ENCODE measurements at regions not wholly inside any gene's neighbourhood (a gene's known extent, or its start where the extent isn't known, plus 50 kb on each side); places are given as distances from the start of the nearest gene placed in this dataset.
A peak's percentile ranks its signal among the peaks of the same experiment; 100 is the strongest.

GRCh38 chr4:17152941-17153540 is 254.6 kb upstream of the LDB2 start:
- no peak for DNase-seq
- in situ Hi-C loops (cut with MboI; ENCODE audit: low pct_unique_long_range_greater_than_20kb, low sequenced_read_pairs), result no loop called here

GRCh38 chr4:17142232-17142711 is 243.8 kb upstream of the LDB2 start:
- in situ Hi-C loops (cut with MboI; ENCODE audit: low pct_unique_long_range_greater_than_20kb, low sequenced_read_pairs), result no loop called here
- no peak for DNase-seq

DNA sequence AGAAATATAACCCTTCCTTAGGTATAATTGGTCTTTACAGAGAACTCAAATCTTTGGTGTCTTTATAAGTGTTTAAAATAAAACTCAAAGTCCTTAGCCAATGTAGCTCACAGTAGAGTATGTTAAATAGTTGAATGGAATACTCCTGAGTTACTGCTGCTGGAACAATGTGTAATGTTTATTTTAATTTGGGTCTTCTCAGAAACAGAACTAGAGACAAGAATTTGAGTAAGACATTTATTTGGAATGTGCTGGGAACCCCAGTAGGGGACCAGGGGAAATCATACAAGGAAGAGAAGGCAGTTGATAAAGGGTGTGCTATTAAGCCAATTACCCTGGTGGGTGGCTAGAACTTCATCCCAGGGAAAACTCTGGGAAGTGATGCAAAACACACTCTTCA is 240.4 kb upstream of the LDB2 start:
- in situ Hi-C loops (cut with MboI; ENCODE audit: low pct_unique_long_range_greater_than_20kb, low sequenced_read_pairs), result no loop called here

DNA sequence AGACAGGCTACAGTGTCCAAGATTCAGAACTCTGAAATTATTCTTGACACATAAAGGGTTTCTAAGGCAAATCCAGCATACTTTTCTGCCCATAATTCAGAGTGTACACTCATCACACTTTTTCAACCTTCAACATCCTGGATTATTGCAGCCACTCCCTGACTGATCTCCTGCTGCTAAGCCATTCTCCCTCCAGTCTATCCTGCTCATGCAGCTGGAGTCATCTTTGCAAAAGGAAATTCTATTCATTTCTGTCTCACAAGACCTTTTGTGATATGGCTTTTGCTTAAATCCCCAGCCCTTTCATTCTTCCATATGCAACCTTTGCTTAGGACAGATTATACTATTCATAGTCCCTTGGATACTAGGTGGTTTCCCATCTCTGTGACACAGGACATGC is 236.1 kb upstream of the LDB2 start:
- no peak for DNase-seq
- in situ Hi-C loops (cut with MboI; ENCODE audit: low pct_unique_long_range_greater_than_20kb, low sequenced_read_pairs), result no loop called here

More for the DNA sequence above, 240.4 kb upstream of the LDB2 start:
- no peak for DNase-seq

- in situ Hi-C loops (cut with MboI; ENCODE audit: low pct_unique_long_range_greater_than_20kb, low sequenced_read_pairs), result no loop called here
- DNase-seq, result no peak
Measured at GRCh38 chr4:17134100-17134499, 235.7 kb upstream of the LDB2 start.

DNA sequence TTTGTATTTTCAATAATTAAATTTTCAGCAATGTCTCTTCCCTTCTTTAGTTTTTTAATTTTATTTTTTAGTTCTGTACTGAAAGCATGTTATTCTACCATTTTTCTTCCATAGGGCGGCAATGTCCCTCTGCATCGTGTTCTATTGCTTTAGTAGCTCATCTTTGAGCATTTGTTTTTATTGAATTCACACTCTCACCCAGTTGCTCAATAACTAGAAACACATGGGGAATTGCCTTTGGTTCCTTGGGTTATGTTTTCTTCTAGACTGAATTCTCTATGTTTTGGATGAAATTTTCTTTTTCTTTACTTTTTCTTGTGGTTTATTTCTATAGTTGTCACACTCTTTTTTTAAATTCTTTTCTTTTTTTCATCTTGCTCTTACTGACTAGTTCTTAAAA is 233.8 kb upstream of the LDB2 start:
- in situ Hi-C loops (cut with MboI; ENCODE audit: low pct_unique_long_range_greater_than_20kb, low sequenced_read_pairs), result no loop called here
- no peak for DNase-seq

- no peak for DNase-seq
- in situ Hi-C loops (cut with MboI; ENCODE audit: low pct_unique_long_range_greater_than_20kb, low sequenced_read_pairs), result no loop called here
Measured at GRCh38 chr4:17128268-17128667, 229.8 kb upstream of the LDB2 start.

GRCh38 chr4:17126321-17126966 is 228.0 kb upstream of the LDB2 start:
- no peak for DNase-seq
- in situ Hi-C loops (cut with MboI; ENCODE audit: low pct_unique_long_range_greater_than_20kb, low sequenced_read_pairs), result no loop called here

DNA sequence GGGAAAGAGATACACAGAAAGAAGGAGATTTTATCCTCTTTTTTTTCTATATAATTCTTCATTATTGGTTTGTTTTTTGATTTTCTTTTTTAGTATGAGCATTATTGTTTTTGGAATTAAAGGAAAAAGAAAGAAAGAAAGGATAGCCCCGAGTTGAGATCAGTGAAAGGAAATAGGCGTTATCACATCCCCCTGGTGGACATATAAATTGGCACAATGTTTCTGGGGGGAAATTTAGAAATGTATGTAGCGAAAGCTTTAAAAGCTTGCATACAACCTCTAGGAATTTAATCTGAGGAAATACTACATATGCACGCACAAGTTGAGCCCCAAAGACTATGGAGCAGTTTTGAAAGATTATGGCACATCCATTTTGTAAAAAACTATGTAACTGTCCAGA is 226.3 kb upstream of the LDB2 start:
- DNase-seq, result peak; percentile 2
- in situ Hi-C loops (cut with MboI; ENCODE audit: low pct_unique_long_range_greater_than_20kb, low sequenced_read_pairs), result no loop called here

DNA sequence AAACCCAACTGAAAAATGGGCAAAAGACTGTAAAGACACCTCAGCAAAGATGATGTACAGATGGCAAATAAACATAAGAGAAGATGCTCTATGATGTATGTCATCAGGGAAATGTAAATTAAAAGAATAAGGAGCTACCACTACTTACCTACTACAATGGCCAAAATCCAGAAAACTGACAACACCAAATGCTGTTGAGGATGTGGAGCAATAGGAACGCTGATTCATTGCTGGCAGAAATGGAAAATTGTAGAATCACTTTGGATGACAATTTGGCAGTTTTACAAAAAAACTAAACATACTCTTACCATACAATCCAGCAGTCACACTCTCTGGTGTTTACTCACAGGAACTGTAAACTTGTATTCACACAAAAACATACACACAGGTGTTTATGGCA is 222.3 kb upstream of the LDB2 start:
- DNase-seq, result no peak
- in situ Hi-C loops (cut with MboI; ENCODE audit: low pct_unique_long_range_greater_than_20kb, low sequenced_read_pairs), result no loop called here

DNA sequence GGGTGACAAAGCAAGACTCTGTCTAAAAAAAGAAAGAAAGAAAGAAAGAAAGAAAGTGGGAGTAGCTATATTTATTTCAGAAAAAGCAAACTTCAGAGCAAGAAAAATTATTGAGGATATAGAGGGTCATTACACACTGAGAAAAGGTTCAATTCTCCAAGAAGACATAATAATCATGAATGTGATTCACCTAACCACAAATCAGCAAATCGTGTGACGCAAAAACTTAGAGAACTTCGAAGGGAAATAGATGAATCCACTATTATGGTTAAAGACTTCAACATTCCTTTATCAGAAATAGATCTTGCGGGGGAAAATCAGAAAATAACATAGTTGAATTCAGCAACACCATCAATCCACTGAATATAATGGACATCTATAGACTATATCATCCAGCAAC is 219.3 kb upstream of the LDB2 start:
- DNase-seq, result no peak
- in situ Hi-C loops (cut with MboI; ENCODE audit: low pct_unique_long_range_greater_than_20kb, low sequenced_read_pairs), result no loop called here

DNA sequence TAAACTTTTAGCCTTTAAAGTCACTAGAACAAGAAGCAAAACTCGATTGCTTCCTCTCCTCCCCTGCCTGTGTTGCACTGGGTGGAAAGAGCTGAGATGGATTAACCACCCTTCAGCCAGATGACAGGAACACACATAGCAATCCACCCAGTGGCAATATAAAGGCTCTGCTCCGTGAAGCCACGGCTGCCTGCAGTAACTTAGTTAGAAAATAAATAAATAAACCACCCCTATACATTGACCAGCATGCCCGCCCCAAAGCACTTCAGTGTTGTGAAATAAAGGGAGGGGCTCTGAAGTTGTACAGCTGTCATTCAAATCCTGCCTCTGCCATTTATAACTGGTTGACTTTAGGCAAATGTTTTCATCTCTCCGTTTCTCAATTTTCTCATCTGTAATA is 217.1 kb upstream of the LDB2 start:
- in situ Hi-C loops (cut with MboI; ENCODE audit: low pct_unique_long_range_greater_than_20kb, low sequenced_read_pairs), result no loop called here
- DNase-seq, result no peak

DNA sequence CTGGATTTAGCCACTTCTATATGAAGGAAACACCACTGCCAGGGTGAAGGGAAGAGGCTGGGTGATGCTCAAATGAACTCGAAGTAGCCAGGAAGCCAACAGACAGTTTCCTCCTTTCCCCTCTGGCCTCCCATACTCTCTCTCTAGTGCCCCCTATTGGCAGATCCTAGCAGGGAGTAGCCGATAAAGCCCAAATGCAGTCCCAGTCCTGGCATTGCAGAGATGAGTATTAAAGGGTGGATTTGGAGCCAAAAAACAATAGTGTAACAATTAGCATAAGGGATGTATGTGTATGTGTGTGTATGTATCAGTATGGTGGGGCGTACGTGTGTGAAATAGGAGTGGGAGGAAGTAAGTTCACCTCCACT is 213.8 kb upstream of the LDB2 start:
- in situ Hi-C loops (cut with MboI; ENCODE audit: low pct_unique_long_range_greater_than_20kb, low sequenced_read_pairs), result no loop called here
- DNase-seq, result peak; percentile 26

GRCh38 chr4:17109126-17109525 is 210.7 kb upstream of the LDB2 start:
- in situ Hi-C loops (cut with MboI; ENCODE audit: low pct_unique_long_range_greater_than_20kb, low sequenced_read_pairs), result no loop called here
- DNase-seq, result no peak

DNA sequence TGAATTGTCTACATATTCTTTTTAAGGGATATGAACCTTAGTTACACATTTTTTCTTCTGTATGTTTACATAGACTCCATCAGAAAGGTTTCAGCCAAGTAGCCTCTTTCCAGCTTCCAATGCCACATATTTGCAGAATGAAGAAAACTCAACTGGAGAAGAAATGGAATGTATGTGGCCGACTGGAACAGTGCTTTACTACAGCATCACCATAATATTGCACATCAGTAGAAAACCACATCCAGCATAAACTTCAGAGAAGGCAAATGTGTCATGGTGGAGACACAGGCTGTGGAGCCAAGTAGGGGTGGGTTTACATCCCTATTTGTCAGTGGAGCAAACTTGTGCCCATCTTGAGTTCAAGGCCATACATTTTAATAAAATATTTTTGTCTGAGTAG is 204.8 kb upstream of the LDB2 start:
- no peak for DNase-seq
- in situ Hi-C loops (cut with MboI; ENCODE audit: low pct_unique_long_range_greater_than_20kb, low sequenced_read_pairs), result no loop called here

- DNase-seq, result no peak
- in situ Hi-C loops (cut with MboI; ENCODE audit: low pct_unique_long_range_greater_than_20kb, low sequenced_read_pairs), result no loop called here
Measured at GRCh38 chr4:17098996-17099395, 200.6 kb upstream of the LDB2 start.

GRCh38 chr4:17098401-17098800 is 200.0 kb upstream of the LDB2 start:
- in situ Hi-C loops (cut with MboI; ENCODE audit: low pct_unique_long_range_greater_than_20kb, low sequenced_read_pairs), result no loop called here
- no peak for DNase-seq

DNA sequence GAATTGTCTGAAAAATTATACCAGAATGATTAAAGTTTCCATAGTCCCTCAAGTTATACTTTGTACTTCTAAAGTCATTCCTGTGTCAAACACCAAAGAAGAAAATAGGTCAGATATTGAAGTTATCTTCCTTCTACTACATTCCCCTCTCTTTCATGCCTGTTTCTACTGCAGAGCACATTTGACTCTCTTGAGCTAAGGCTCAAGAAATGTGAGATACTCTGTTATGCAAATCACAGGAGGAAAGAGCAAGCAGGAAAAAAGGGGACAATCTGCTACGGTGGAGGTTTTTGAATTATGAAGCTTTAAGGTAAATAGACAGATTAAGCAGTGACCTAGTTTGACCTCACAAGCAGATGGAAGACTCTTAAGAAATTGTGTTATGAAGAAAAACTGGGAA is 198.9 kb upstream of the LDB2 start:
- DNase-seq, result no peak
- in situ Hi-C loops (cut with MboI; ENCODE audit: low pct_unique_long_range_greater_than_20kb, low sequenced_read_pairs), result no loop called here

DNA sequence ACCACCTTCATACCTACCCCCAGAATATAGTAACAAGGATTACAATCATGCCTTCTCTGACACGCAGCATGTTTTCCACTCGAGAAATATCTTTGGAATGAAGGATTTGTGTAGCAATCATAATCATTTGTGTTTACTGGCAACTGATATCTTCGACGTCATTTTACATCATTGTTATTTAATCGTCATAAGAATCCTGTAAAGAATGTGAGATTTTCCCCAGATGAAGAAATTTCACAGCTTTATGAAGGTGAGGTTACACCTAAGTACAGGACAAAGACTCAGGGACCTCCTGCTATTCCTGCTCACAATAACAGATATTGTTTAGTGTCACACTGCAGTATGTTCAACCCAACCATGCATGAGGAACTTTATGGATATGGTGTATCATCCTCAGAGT is 198.2 kb upstream of the LDB2 start:
- in situ Hi-C loops (cut with MboI; ENCODE audit: low pct_unique_long_range_greater_than_20kb, low sequenced_read_pairs), result no loop called here

DNA sequence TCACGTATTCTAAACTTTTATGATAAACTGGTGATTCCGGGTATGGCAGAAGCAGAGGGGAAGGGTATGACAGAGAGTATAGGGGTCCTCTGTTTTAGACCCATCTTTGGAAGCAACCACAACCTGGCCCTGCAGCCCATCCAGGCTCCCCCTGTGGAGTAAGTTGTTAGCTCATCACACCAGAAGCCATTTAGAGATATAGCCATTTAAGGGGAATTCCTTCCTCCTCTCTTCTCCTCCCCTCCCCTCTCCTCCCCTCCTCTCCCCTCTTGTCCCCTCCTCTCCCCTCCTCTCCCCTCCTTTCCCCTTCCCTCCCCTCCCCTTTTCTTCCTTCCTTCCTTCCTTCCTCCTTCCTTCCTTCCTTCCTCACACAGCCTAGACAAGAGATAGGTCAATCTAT is 197.3 kb upstream of the LDB2 start:
- in situ Hi-C loops (cut with MboI; ENCODE audit: low pct_unique_long_range_greater_than_20kb, low sequenced_read_pairs), result no loop called here

More for the DNA sequence above, 198.2 kb upstream of the LDB2 start:
- DNase-seq, result no peak

GRCh38 chr4:17094876-17095210 is 196.4 kb upstream of the LDB2 start:
- DNase-seq, result no peak

More for the DNA sequence above, 197.3 kb upstream of the LDB2 start:
- DNase-seq, result no peak

More at GRCh38 chr4:17094876-17095210, 196.4 kb upstream of the LDB2 start:
- in situ Hi-C loops (cut with MboI; ENCODE audit: low pct_unique_long_range_greater_than_20kb, low sequenced_read_pairs), result no loop called here
